K562 (cell line): ENCODE measurements at regions not wholly inside any gene's neighbourhood (a gene's known extent, or its start where the extent isn't known, plus 50 kb on each side); places are given as distances from the start of the nearest gene placed in this dataset.

ENCODE experiments used
- ATAC-seq: fragments of 200-7000 bp; cut with Tn5 transposase; 3 replicates; pipeline ENCODE4 v1.9.1; 2020; ENCODE audit warnings: moderate library complexity
- BruUV-seq: library from RNA; stranded (reverse); fragments of 400-500 nt; replicated peaks from 2 replicates; lab custom pipeline; 2021; lab: Mats Ljungman, UMichigan
- CTCF ChIA-PET: fragments of 300-600 bp; formaldehyde crosslinking; extraction: SDS; loops from one replicate; lab custom pipeline; 2021; ENCODE audit warnings: low intra/inter-chr PET ratio; lab: Yijun Ruan, JAX
- POLR2A ChIA-PET: fragments of 300-600, 350-650 bp; sonication (Branson Sonifier 250); formaldehyde crosslinking; extraction: SDS; loops from one replicate; lab custom pipeline; 2021; ENCODE audit warnings: antibody characterized with exemption, inconsistent platforms; lab: Yijun Ruan, JAX
- DNase-seq, 4 experiments: peaks; one replicate each; pipeline versions ENCODE4 v3.0.0 to v3.0.0-alpha.2; 2011 to 2018; ENCODE audit warnings: low spot score in 3 of 4, mixed read lengths in 3 of 4; ENCODE audit errors: extremely low read depth in 1 of 4
- FAIRE-seq: peaks from 2 replicates; lab custom pipeline; 2011; peaks lifted over from hg19 to GRCh38; lab: Jason Lieb, UNC
- H2AFZ ChIP-seq: 2 replicates; pipeline ENCODE4 v1.6.0; 2011; ENCODE audit warnings: low read depth, low read length, control low read depth, inconsistent platforms
- H3K27ac ChIP-seq: fragments of 200-600 bp; 3 replicates; pipeline ENCODE4 v1.8.0; 2011; ENCODE audit warnings: low read depth, mild to moderate bottlenecking, control low read depth, inconsistent platforms, low read length, moderate library complexity, mixed read lengths; ENCODE audit errors: extremely low read depth
- H3K27me3 ChIP-seq, 2 experiments: fragments of 300-600 bp in 1 of 2; 2 replicates in 1 of 2; 3 replicates in 1 of 2; pipeline versions ENCODE4 v1.6.0 to v1.8.0; 2011; ENCODE audit warnings: inconsistent platforms in 2 of 2, low read length in 2 of 2, mild to moderate bottlenecking in 1 of 2, mixed read lengths in 1 of 2, moderate library complexity in 1 of 2; ENCODE audit not compliant: control insufficient read depth in 2 of 2, insufficient read depth in 2 of 2
- H3K36me3 ChIP-seq: fragments of 300-600 bp; 3 replicates; pipeline ENCODE4 v1.8.0; 2011; ENCODE audit warnings: mild to moderate bottlenecking, low read length, inconsistent platforms; ENCODE audit not compliant: control insufficient read depth, insufficient read depth
- H3K4me1 ChIP-seq, 2 experiments: fragments of 200-600 bp in 1 of 2; replicated peaks in 1 of 2; 2 replicates in 1 of 2; 3 replicates in 1 of 2; pipeline versions ENCODE4 v1.5.1 to v1.8.0; 2011; ENCODE audit warnings: inconsistent platforms in 2 of 2, low read length in 2 of 2, mild to moderate bottlenecking in 1 of 2, mixed read lengths in 1 of 2, moderate library complexity in 1 of 2; ENCODE audit not compliant: control insufficient read depth in 2 of 2, insufficient read depth in 2 of 2
- H3K4me2 ChIP-seq: 2 replicates; pipeline ENCODE4 v1.6.1; 2011; ENCODE audit warnings: low read length, control low read depth, inconsistent platforms, mixed read lengths; ENCODE audit not compliant: insufficient read depth
- H3K4me3 ChIP-seq: fragments of 200-600 bp; sonication (generic), shearing (Covaris generic); 2 replicates; pipeline ENCODE4 v1.5.1; 2016; ENCODE audit warnings: control low read depth, inconsistent platforms
- H3K79me2 ChIP-seq: fragments of 200-600 bp; 3 replicates; pipeline ENCODE4 v1.8.0; 2011; ENCODE audit warnings: low read length, inconsistent platforms; ENCODE audit not compliant: control insufficient read depth, insufficient read depth
- H3K9ac ChIP-seq, 2 experiments: 2 replicates each; pipeline versions ENCODE4 v1.6.0 to v1.6.1; 2011; ENCODE audit warnings: low read depth in 2 of 2, low read length in 2 of 2, control low read depth in 1 of 2, inconsistent platforms in 1 of 2, mild to moderate bottlenecking in 1 of 2, mixed read lengths in 1 of 2; ENCODE audit not compliant: insufficient read depth in 1 of 2
- H3K9me1 ChIP-seq: one replicate; pipeline ENCODE4 v1.6.0; 2011; ENCODE audit warnings: inconsistent platforms, mild to moderate bottlenecking, low read length, moderate library complexity; ENCODE audit not compliant: control insufficient read depth, insufficient read depth
- H3K9me3 ChIP-seq: replicated peaks from 2 replicates; pipeline ENCODE4 v1.5.1; 2011; ENCODE audit warnings: low read depth, low read length, inconsistent platforms; ENCODE audit not compliant: control insufficient read depth, insufficient read depth
- H4K20me1 ChIP-seq: replicated peaks from 2 replicates; pipeline ENCODE4 v1.6.1; 2011; ENCODE audit warnings: low read length, inconsistent platforms, mixed read lengths; ENCODE audit not compliant: control insufficient read depth, insufficient read depth
- HDAC6 ChIP-seq: IDR thresholded peaks from 2 replicates; pipeline ENCODE4 v1.6.1; 2012; ENCODE audit warnings: low read depth, mild to moderate bottlenecking, control low read depth, inconsistent platforms, low read length, moderate library complexity
- POLR2AphosphoS2 ChIP-seq: IDR thresholded peaks from 2 replicates; pipeline ENCODE4 v1.6.1; 2012; ENCODE audit warnings: low read length, improper control_type of control experiment
- TAF1 ChIP-seq: IDR thresholded peaks from 2 replicates; pipeline ENCODE4 v1.6.1; 2011; ENCODE audit warnings: mild to moderate bottlenecking, low read length, moderate library complexity; ENCODE audit not compliant: insufficient read depth, control insufficient read depth, severe bottlenecking; ENCODE audit errors: extremely low read depth
- WGBS: fragments of 100-300 bp; shearing (Covaris generic); methylation state at CpG from one replicate; pipeline ENCODE4 v1.1.6; 2016; ENCODE audit warnings: low coverage, mixed read lengths; ENCODE audit not compliant: insufficient coverage; ENCODE audit errors: missing lambda C conversion rate; 5-methylcytosine and 5-hydroxymethylcytosine counted together
- in situ Hi-C: fragments of 300-500 bp; cut with MboI; formaldehyde crosslinking; loops from 4 replicates; pipeline ENCODE4 v1.15.0; 2018; ENCODE audit warnings: inconsistent platforms, mixed read lengths
- intact Hi-C: fragments of 100-400 bp; cut with micrococcal nuclease; formaldehyde crosslinking; loops from 2 replicates; pipeline ENCODE4 v1.14.2; 2022
- TF ChIP-seq, protein P1 (sequence below): IDR thresholded peaks from 2 replicates; pipeline ENCODE4 v1.6.1; 2014; ENCODE audit warnings: antibody characterized with exemption
- TF ChIP-seq, protein P2 (sequence below): fragments of 250-450 bp; sonication (Bioruptor Pico); IDR thresholded peaks from 2 replicates; pipeline ENCODE4 v1.4.0; 2020
- TF ChIP-seq, protein P3 (sequence below): fragments of 250-450 bp; sonication (Bioruptor Pico); IDR thresholded peaks from 2 replicates; pipeline ENCODE4 v1.4.0; 2020; ENCODE audit warnings: mild to moderate bottlenecking, moderate library complexity, borderline replicate concordance

DNA sequence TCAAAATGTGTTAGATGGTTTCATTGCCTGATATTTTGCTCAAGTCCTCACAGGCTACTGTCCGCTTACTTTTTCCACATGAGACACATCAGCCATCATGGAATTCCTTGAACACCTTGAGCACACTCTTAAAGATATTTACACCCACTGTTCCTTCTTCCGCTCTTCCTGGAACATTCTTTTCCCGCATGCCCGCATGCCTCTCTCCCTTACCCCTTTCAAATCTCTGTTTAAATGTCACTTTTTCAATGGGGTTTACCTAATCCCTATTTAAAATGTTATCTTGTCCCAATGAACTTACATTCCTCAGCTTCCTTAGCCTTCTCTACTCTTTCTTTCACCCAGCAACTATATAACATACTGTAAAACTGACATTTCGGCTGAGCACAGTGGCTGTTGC is 503.3 kb upstream of the PTCHD4 start:
- WGBS: 0% methylated on average over 5 of the region's 5 CpGs
- DNase-seq (no peak), FAIRE-seq (no peak), ATAC-seq (no peak)
- H4K20me1 ChIP-seq: no peaks in the 10 kb centered on the region
- in situ Hi-C loops (no loop called here), intact Hi-C loops (no loop called here)
- H3K9me3 ChIP-seq: no peaks in the 10 kb centered on the region
- H3K9ac ChIP-seq: no peak overlapping the region
- no peaks in the 10 kb centered on the region for H3K9me1 ChIP-seq
- H3K27me3 ChIP-seq: no peaks in the 10 kb centered on the region
- POLR2A ChIA-PET: no interaction called here
- H3K36me3 ChIP-seq: no peaks in the 10 kb centered on the region
- no peak for TF ChIP-seq POLR2AphosphoS2
- no peak for TF ChIP-seq HDAC6
- TF ChIP-seq, protein P1, sequence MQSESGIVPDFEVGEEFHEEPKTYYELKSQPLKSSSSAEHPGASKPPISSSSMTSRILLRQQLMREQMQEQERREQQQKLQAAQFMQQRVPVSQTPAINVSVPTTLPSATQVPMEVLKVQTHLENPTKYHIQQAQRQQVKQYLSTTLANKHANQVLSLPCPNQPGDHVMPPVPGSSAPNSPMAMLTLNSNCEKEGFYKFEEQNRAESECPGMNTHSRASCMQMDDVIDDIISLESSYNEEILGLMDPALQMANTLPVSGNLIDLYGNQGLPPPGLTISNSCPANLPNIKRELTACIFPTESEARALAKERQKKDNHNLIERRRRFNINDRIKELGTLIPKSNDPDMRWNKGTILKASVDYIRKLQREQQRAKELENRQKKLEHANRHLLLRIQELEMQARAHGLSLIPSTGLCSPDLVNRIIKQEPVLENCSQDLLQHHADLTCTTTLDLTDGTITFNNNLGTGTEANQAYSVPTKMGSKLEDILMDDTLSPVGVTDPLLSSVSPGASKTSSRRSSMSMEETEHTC: no peak
- TF ChIP-seq, protein P2, sequence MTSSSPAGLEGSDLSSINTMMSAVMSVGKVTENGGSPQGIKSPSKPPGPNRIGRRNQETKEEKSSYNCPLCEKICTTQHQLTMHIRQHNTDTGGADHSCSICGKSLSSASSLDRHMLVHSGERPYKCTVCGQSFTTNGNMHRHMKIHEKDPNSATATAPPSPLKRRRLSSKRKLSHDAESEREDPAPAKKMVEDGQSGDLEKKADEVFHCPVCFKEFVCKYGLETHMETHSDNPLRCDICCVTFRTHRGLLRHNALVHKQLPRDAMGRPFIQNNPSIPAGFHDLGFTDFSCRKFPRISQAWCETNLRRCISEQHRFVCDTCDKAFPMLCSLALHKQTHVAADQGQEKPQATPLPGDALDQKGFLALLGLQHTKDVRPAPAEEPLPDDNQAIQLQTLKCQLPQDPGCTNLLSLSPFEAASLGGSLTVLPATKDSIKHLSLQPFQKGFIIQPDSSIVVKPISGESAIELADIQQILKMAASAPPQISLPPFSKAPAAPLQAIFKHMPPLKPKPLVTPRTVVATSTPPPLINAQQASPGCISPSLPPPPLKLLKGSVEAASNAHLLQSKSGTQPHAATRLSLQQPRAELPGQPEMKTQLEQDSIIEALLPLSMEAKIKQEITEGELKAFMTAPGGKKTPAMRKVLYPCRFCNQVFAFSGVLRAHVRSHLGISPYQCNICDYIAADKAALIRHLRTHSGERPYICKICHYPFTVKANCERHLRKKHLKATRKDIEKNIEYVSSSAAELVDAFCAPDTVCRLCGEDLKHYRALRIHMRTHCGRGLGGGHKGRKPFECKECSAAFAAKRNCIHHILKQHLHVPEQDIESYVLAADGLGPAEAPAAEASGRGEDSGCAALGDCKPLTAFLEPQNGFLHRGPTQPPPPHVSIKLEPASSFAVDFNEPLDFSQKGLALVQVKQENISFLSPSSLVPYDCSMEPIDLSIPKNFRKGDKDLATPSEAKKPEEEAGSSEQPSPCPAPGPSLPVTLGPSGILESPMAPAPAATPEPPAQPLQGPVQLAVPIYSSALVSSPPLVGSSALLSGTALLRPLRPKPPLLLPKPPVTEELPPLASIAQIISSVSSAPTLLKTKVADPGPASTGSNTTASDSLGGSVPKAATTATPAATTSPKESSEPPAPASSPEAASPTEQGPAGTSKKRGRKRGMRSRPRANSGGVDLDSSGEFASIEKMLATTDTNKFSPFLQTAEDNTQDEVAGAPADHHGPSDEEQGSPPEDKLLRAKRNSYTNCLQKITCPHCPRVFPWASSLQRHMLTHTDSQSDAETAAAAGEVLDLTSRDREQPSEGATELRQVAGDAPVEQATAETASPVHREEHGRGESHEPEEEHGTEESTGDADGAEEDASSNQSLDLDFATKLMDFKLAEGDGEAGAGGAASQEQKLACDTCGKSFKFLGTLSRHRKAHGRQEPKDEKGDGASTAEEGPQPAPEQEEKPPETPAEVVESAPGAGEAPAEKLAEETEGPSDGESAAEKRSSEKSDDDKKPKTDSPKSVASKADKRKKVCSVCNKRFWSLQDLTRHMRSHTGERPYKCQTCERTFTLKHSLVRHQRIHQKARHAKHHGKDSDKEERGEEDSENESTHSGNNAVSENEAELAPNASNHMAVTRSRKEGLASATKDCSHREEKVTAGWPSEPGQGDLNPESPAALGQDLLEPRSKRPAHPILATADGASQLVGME (CRISPR knock-in tag): no peak
- TF ChIP-seq, protein P3, sequence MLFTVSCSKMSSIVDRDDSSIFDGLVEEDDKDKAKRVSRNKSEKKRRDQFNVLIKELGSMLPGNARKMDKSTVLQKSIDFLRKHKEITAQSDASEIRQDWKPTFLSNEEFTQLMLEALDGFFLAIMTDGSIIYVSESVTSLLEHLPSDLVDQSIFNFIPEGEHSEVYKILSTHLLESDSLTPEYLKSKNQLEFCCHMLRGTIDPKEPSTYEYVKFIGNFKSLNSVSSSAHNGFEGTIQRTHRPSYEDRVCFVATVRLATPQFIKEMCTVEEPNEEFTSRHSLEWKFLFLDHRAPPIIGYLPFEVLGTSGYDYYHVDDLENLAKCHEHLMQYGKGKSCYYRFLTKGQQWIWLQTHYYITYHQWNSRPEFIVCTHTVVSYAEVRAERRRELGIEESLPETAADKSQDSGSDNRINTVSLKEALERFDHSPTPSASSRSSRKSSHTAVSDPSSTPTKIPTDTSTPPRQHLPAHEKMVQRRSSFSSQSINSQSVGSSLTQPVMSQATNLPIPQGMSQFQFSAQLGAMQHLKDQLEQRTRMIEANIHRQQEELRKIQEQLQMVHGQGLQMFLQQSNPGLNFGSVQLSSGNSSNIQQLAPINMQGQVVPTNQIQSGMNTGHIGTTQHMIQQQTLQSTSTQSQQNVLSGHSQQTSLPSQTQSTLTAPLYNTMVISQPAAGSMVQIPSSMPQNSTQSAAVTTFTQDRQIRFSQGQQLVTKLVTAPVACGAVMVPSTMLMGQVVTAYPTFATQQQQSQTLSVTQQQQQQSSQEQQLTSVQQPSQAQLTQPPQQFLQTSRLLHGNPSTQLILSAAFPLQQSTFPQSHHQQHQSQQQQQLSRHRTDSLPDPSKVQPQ (CRISPR knock-in tag): no peak
- TF ChIP-seq TAF1: no peak
- H2AFZ ChIP-seq: no peak overlapping the region
- no peak overlapping the region for H3K4me3 ChIP-seq
- H3K4me2 ChIP-seq: no peak overlapping the region
- no peak overlapping the region for H3K27ac ChIP-seq
- BruUV-seq: no TSS peak
- no peaks in the 10 kb centered on the region for H3K79me2 ChIP-seq
- CTCF ChIA-PET: no interaction called here
- no peaks in the 10 kb centered on the region for H3K4me1 ChIP-seq
